ENCODE measurements at regions not wholly inside any gene's neighbourhood (a gene's known extent, or its start where the extent isn't known, plus 50 kb on each side); places are given as distances from the start of the nearest gene placed in this dataset.

- TF ChIP-seq POLR2A (IDR thresholded peaks at IDR 0.05; ENCODE audit: low read depth, low read length) (no peak), TAF1 (IDR thresholded peaks at IDR 0.05; ENCODE audit: borderline replicate concordance, low read depth, low read length) (no peak), POLR2AphosphoS5 (IDR thresholded peaks at IDR 0.05; ENCODE audit: low read depth, low read length) (no peak)
Measured at GRCh38 chr2:194926873-194927272, 730.2 kb upstream of the SLC39A10 start.

Data from GM12892 (cell line).